ENCODE measurements at regions not wholly inside any gene's neighbourhood (a gene's known extent, or its start where the extent isn't known, plus 50 kb on each side); places are given as distances from the start of the nearest gene placed in this dataset.
"Not testable (repeated sequence)": the region's sequence is repeated elsewhere in the genome, so short reads cannot be mapped to it uniquely, and the experiment has no call there.

GRCh38 chrX:25503826-25504225 is 488.1 kb upstream of the ARX start:
- H3K4me3 ChIP-seq: no peak overlapping the region
- H3K27ac ChIP-seq: no peak overlapping the region
- WGBS, 5 donors: 33 to 49% (median 40%) methylated on average over 3 of the region's 3 CpGs
- H3K27me3 ChIP-seq: no peaks in the 10 kb centered on the region
- no peak for TF ChIP-seq POLR2AphosphoS5 (IDR thresholded peaks at IDR 0.05)
- TF ChIP-seq POLR2A (IDR thresholded peaks at IDR 0.05): no peak
- H3K36me3 ChIP-seq: no peaks in the 10 kb centered on the region
- intact Hi-C loops (cut with DNase I; ENCODE audit: low total_unique reads): no loop called here
- no peaks in the 10 kb centered on the region for H3K9me3 ChIP-seq
- DNase-seq: no peak
- no peaks in the 10 kb centered on the region for H3K4me1 ChIP-seq

GRCh38 chrX:25507801-25508200 is 492.0 kb upstream of the ARX start:
- peaks cover 0 to 8% (median 0%) of the 10 kb centered on the region in 4 donors for H3K9me3 ChIP-seq
- 66 to 87% (median 82%) methylated on average over 2 of the region's 2 CpGs for WGBS, 5 donors
- DNase-seq: no peak
- no peak overlapping the region for H3K27ac ChIP-seq
- H3K36me3 ChIP-seq: no peaks in the 10 kb centered on the region
- intact Hi-C loops (cut with DNase I; ENCODE audit: low total_unique reads): no loop called here
- no peaks in the 10 kb centered on the region for H3K27me3 ChIP-seq
- H3K4me3 ChIP-seq: no peak overlapping the region
- no peak for TF ChIP-seq CTCF (IDR thresholded peaks at IDR 0.05)
- TF ChIP-seq POLR2A (IDR thresholded peaks at IDR 0.05): no peak
- no peak for TF ChIP-seq POLR2AphosphoS5 (IDR thresholded peaks at IDR 0.05)
- no peak for TF ChIP-seq EP300 (IDR thresholded peaks at IDR 0.05)
- H3K4me1 ChIP-seq: no peaks in the 10 kb centered on the region

GRCh38 chrX:25519258-25519657 is 503.5 kb upstream of the ARX start:
- H3K27ac ChIP-seq: no peak overlapping the region
- no peak for DNase-seq
- no peaks in the 10 kb centered on the region for H3K36me3 ChIP-seq
- H3K9me3 ChIP-seq: no peaks in the 10 kb centered on the region
- H3K4me1 ChIP-seq: no peaks in the 10 kb centered on the region
- WGBS, 5 donors: 70 to 80% (median 72%) methylated on average over 2 of the region's 2 CpGs
- no peak overlapping the region for H3K4me3 ChIP-seq
- TF ChIP-seq POLR2AphosphoS5 (IDR thresholded peaks at IDR 0.05) (no peak), CTCF (IDR thresholded peaks at IDR 0.05) (no peak), EP300 (IDR thresholded peaks at IDR 0.05) (no peak), POLR2A (IDR thresholded peaks at IDR 0.05) (no peak)
- intact Hi-C loops (cut with DNase I; ENCODE audit: low total_unique reads): no loop called here
- no peaks in the 10 kb centered on the region for H3K27me3 ChIP-seq

GRCh38 chrX:25522443-25523010 is 506.8 kb upstream of the ARX start:
- WGBS, 5 donors: 85 to 94% (median 88%) methylated on average over 16 to 20 of the region's 20 CpGs
- H3K9me3 ChIP-seq; H3K27me3 ChIP-seq; DNase-seq; intact Hi-C loops (cut with DNase I; ENCODE audit: low total_unique reads); H3K27ac ChIP-seq; H3K4me1 ChIP-seq; H3K36me3 ChIP-seq; H3K4me3 ChIP-seq: not testable (repeated sequence)

- TF ChIP-seq EP300 (IDR thresholded peaks at IDR 0.05) (no peak), CTCF (IDR thresholded peaks at IDR 0.05) (no peak), POLR2AphosphoS5 (IDR thresholded peaks at IDR 0.05) (no peak), POLR2A (IDR thresholded peaks at IDR 0.05) (no peak)
Observed at GRCh38 chrX:25523574-25524540, 508.1 kb upstream of the ARX start.

More at GRCh38 chrX:25523574-25524540, 508.1 kb upstream of the ARX start:
- Histone ChIP-seq H3K36me3 (no peaks in the 10 kb centered on the region), H3K4me3 (no peak overlapping the region), H3K9me3 (no peaks in the 10 kb centered on the region), H3K27ac (no peak overlapping the region), H3K27me3 (no peaks in the 10 kb centered on the region), H3K4me1 (no peaks in the 10 kb centered on the region)
- intact Hi-C loops (cut with DNase I; ENCODE audit: low total_unique reads): no loop called here
- peak in 1 of 2 donors; percentile 77 for DNase-seq
- WGBS, 5 donors: 9 to 17% (median 15%) methylated on average over 7 of the region's 7 CpGs

All from stomach (tissue), 8 donors.